Activated CD4-positive, alpha-beta T cell treated with anti-CD3 and anti-CD28 coated beads, Interleukin-2, amount 50 U/mL, for 16 hours (primary cell): ENCODE measurements at regions not wholly inside any gene's neighbourhood (a gene's known extent, or its start where the extent isn't known, plus 50 kb on each side); places are given as distances from the start of the nearest gene placed in this dataset.
"Not testable (repeated sequence)": the region's sequence is repeated elsewhere in the genome, so short reads cannot be mapped to it uniquely, and the experiment has no call there.

ENCODE experiments used
- DNase-seq: peaks from one replicate; pipeline ENCODE4 v3.0.0-alpha.2; 2020

DNA sequence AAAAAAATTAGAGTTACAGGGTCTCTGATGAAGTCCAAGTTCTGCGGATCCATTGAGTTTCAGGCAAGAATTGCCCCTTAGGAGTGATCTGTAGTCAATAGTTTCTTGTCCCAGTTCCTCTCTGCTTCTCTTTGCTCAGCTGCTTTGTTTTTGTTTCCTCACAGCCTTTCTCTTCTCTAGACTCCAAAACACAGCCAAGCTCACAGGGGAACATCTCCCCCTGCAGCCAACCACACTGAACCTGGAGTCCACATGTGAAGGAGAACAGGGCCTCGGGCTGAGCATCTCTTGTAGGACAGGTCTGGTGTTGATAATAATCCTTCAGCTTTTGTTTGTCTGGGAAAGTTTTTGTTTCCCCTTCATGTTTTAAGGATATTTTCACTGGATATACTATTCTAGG is 202.6 kb upstream of the ATP10A start:
- no peak for DNase-seq

DNA sequence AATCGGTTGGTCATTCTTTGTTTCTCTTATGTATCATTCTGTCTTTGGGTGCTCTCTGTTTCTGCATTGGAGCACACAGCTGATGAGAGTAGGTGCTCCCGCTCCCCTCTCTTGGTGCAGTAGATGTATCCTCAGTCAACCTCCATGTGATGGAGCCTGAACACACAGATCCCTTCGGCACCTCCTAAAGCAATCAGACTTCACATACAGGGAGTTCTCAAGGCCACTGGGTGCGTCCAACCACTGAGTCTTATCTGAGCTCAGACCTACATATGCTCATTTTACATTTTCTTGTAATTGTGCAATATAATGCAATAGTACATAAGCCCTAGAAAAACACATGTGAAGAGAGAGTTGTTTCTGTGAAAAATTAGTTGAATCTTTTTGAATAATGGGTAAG is 198.1 kb upstream of the ATP10A start:
- DNase-seq = no peak

DNA sequence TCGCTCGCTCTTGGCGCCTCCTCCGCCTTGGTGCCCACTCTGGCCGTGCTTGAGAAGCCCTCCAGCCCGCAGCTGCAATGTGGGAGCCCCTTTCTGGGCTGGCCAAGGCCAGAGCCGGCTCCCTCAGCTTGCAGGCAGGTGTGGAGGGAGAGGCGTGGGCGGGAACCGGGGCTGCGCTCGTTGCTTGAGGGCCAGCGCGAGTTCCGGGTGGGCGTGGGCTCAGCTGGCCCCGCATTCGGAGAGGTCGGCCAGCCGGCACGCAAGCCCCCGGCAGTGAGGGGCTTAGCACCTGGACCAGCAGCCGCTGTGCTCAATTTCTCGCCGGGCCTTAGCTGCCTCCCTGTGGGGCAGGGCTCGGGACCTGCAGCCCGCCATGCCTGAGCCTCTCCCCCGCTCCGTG is 193.6 kb upstream of the ATP10A start:
- DNase-seq = not testable (repeated sequence)

DNA sequence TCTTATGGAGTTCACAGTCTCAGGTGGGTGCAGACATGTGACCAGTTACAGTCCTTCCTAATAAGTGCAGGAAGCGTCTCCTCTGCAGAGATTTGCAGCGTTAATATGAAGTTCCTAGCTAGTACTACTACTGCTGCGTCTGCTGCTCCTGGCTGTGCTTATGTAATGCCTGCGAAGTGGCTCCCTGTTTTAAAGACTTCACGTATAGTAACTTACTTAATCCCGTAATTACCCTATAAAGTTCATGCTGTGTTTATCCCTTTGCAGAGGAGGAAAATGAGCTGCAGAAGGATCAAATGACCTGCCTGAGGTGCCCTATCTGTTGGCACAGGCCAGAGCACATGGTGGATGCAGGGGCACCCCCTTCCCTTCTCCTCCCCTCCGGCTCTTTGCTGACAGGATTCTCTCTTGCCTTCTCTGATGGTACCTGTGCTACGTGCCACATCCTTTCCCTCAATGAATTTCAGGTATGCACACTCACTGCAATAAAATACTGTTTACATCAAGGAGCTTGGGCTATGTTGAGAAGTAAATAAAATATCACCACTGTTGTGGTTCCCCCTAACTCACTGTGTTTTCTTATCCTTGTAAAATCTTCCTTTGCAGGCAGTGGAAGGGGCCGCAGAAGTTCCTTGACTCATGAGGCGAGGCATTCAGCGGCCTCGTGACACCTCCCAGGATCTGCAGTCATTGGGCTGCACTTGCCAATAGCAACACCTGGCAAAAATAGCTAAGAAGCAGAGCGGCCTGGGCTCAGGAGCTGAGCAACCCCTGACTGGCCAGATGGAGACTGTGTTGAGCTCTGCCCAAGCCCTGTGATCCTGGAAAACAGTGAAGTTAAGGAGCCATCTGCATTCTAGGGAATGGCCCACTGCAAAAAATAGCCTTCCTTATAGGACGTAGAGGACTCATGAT is 188.9 kb upstream of the ATP10A start:
- no peak for DNase-seq

DNA sequence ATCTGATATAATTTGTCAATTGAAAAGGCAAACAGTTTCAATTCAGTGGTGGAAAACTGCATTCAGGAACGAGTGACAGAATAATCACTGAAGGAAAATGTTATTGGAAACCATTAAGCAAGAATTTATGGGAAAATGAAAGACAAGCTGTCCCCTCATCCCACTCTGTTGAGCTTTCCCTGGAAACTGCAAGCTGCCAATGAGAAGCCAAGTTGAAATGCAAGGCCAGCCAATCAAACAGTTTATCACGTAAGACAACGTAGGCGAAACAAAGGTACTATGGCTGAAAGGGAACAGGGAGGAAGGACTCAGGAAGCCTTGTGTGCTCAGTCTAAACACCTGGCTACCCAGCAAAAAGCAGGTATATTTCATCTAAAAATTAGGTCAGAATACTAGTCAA is 187.9 kb upstream of the ATP10A start:
- no peak for DNase-seq

DNA sequence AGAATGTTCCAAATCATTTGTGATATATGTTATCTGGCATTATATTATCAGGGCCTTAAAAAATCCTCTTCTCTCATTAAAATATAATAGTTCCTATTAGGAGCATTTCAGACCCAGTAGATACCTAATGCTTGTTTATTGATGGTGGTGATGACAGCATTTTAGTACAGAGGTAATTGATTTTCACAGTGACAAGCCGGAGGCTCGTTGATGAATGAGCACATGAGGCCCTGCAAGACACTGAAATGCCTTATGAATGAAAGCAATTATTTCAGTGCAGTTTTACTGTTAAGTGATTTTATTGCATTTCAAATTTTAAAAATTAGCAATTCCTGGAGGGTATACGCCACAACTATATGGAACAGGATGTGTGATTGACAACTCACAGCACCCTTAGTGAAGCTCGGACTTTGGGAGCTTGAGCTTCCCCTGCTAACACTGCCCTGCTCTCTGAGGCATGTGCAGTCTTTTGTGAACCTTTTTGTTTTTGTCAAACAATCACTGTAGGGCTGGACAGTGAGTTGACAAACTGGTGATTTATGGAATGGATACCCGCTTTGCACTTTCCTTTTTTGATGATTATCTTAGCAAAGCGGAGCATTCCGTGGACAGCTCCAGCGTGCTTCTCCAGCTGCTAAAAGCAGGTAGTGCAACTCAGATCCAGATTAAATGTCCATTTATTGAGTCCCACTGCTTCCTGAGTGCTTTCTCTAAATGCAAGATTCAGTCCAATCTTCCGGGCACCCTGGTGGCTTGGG is 187.0 kb upstream of the ATP10A start:
- DNase-seq = no peak

DNA sequence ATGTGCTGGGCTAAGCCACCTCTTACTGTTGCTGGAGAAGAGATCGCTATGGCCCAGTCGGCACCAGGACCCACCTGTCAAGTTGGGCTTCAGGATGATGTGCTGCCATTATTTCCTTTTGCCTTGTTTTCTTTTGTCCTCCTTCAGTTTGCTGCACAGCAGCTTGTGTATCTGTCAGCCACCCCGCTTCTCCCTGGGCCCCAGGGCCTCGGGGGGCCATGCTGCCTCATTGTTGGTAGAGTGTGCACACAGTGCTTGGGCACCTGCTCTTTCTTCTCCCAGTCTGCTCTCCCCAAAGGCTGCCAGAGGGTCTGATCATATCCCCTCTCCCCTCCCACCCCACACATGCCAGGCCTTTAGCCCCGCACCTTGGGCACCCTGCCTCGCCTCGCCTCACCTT is 185.5 kb upstream of the ATP10A start:
- no peak for DNase-seq

DNA sequence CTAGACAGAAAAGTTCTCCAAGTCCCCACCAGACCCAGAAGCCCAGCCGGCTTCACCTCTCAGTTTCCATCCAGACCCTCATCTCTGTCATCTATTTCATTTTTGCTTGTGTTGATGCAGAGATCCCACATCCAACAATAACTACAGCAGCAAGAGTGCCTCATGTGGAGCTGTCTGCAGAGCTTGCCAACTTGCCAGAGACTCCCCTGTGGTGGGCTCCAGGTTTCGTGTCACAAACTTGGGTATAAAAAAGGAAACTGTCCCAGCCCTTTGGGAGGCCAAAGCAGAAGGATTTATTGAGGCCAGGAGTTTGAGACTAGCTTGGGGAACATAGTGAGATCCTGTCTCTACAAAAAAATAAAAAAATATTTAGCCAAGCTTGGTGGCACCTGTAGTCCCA is 182.4 kb upstream of the ATP10A start:
- DNase-seq = no peak

DNA sequence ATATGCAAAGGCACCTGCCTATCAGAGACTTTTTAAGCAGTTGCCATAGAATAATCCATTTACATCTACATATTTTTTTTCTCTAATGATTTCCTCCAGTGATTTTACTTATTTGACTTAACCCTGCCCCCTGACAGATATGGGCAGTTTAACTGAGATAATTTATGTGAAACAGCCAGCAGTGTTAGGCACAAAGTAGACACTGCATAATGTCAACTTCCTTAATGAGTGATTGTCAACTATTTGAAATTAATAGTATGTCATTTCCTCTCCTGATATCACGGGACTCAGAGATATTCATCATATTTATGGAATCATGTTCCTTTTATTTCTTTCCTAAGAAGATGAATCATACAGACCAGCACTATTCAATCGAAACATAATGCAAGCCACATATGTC is 179.9 kb upstream of the ATP10A start:
- no peak for DNase-seq

DNA sequence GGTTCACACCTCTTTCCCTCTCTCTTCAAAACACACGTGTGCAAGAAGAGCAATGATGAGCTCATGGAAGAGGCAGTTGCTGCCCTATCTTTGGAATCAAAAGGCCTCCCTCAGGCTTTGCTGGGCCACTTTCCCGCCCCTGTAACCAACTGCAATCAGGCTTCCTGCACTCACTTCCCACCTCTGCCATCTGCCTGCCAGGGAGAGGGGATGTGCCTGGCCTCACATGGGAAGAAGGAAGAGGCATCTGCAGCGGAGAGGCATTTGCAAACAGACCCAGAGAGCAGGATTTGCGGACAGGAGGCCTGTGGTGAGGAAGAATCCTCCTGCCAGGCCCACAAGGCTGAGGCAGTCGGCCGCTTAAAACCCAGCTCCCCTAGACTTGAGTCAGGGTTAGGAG is 175.6 kb upstream of the ATP10A start:
- DNase-seq = no peak

DNA sequence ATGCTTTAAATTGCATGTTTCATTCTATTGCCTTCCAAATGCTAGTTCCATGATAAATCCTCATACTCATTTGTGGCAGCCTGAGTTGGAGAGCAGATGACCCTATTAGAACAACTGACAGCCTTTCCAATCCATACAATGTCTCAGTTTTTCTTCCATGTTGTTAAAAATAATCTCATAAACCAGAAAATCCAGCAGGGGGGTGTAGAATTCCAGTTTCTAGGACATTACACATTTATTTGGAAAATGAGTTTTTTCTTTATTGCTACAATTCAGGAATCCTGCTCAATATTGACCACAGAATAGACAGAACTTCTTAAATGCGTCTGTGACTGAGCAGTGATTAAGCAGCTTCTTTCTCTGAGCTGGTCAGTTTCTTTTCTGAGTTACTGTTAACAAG is 174.2 kb upstream of the ATP10A start:
- DNase-seq = no peak

DNA sequence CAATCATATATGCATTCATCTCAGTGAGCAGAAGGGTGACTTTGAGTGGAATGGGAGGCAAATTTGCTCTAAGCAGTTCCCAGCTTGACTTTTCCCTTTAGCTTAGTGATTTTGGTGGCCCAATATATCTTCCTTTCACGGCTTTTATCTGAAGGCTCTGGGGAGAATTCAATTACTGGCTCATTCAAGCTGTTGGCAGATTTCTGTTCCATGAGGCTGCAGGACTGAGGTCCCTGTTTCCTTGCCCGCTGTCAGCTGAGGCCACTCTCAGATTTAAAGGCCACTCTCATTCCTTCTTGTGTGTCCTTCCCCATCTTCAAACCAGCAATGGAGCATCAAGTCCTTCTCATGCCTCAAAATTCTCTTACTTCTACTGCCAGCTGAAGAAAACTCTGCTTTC is 170.4 kb upstream of the ATP10A start:
- no peak for DNase-seq

DNA sequence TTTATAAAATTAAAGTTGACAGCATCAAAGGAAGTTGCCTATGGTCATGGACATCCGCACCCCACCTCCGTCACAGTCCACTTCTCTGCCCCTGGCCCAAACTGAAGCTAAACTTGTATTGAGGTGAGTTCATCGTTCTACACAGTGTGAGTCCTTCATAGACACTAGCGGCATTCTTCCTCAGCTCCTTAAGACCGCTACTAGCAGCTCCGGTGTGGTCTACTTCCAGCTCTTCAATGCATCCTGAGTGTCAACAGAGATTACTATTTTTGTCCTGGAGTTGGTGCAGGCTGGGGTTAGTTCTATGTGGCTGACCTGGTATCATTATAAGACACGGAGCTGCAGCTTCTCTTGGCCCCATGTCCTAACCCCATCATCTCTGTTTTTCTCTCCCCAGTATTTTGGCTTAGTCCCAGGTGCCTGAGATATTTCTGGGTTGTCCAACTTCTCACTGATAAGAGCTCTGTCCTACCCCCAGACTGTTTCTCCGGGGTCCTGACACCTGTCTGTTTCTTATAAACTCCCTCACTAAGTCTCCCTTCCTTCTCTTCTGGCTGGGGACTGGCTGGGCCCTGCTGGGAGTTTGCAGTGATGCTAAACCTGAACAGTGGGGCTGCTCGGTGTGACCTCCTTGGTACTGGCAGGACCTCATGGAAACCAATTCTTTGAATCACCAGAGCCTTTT is 169.2 kb upstream of the ATP10A start:
- DNase-seq = no peak

DNA sequence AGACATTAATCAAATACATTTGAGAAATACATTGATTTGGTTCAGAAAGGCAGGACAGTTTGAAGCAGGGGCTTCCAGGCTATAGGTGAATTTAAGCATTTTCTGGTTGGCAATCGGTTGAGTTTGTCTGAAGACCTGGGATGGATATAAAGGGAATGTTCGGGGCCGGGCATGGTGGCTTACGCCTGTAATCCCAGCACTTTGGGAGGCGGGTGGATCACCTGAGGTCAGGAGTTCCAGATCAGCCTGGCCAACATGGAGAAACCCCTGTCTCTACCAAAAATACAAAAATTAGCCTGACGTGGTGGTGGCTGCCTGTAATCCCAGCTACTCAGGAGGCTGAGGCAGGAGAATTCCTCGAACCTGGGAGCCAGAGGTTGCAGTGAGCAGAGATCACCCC is 166.5 kb upstream of the ATP10A start:
- not testable (repeated sequence) for DNase-seq

DNA sequence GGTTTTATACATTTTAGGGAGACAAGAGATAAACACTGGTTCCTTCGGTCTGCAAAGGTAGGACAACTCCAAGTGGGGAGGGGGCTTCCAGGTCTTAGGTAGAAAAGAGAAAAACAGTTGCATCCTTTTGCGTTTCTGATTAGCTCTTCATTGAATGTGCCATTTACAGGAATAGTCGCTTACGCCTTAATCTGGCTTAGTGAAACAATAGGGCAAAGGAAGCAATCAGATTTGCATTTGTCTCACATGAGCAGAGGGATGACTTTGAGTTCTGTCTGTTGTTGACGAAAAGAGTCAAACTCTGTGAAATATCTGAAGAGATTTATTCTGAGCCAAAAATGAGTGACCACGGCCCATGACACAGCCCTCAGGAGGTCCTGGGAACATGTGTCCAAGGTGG is 166.0 kb upstream of the ATP10A start:
- DNase-seq = no peak

DNA sequence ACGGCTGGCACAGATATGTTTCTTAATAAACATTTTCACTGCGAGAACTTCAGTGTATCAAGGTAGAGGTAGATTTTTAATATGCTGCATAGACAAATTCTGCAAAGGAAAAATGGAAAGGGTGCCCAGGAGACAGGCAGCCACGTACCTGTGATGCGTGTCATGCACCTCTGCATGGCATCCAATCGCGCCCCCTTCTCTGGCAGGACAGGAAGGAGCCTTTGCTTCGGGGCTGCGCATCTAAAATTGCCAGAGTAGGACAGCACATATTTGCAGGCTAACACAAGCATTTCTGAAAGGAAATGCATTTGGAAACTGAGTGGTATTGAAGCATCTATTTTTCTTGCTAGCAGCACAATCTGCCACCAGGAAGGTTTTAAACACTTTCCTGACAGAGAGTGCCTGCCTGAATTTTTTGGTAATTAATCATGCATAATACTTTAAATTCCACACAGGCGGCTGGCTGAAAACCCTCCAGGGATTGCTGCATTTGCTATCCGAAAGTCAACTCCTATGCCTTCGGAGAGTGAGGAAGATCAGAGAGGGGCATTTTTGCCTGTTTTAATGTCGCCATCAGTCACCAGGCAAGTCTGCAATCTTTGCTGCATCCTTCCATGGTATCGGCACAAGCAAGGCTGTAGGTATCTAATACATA is 165.1 kb upstream of the ATP10A start:
- no peak for DNase-seq

DNA sequence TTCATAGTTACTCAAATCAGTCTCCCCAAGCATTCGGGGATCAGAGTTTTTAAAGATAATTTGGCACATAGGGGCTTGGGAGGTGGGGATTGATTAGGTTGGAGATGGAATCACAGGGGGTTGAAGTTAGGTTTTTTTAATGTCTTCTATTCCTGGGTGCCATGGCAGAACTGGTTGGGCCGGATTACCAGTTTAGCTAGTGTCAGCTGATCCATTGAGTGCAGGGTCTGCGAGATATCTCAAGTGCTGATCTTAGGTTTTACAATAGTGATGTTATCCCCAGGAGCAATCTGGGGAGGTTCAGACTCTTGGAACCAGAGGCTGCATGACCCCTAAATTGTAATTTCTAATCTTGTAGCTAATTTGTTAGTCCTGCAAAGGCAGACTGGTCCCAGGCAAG is 163.5 kb upstream of the ATP10A start:
- not testable (repeated sequence) for DNase-seq

DNA sequence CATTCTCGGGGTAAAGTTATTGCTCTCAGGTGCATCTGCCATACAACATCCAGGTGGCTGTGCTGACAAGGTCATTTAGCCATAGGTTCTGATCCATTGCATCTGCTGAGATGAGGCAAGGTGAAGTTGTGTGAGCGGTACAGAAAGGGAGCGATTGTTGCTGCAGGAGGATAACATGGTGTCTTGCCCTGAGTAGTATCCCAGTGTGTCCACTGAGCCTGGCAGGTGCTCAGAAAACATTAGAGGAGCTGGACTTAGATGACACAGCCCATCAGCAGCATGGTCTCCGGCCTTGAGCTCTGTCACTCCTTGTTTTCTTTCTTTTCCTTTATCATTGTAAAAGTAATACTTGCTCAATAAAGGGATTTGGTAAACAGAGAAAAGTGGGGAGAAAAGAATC is 161.1 kb upstream of the ATP10A start:
- DNase-seq = no peak

DNA sequence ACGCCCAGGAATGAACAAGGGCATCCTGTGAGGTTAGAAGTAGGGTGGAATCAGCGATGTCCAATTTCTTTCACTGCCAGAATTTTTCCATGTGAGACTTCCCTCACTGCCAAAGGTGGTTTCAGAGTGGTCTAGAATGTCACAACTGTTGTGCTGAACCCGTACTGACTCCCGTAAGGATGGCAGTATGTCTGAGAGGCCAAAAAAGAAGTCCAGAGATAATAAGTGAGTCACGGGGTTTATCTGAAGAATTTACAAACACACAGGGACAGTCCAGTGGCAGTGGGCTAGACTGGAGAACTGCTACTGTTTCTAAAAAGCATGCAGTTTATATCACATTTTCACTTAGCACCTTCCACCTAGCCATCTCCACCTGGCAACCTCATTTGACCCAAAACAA is 160.6 kb upstream of the ATP10A start:
- no peak for DNase-seq

DNA sequence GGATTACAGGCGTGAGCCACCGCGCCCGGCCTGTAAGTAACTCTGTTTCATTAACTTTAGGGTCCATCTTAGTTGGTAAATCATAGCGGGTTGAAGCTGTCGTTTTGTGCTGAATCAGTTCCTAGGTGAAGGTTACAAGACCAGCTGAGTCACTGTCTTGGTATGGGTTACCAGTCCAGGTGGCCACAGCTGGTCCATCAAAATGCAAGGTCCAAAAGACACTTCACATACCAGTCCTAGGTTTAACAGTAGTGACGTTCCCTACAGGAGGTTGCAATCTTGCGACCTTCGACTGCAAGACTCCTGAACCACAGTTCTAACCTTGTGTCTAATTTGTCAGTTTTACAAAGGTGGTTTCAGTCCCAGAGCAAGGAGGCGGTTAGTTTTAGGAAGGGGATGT is 160.1 kb upstream of the ATP10A start:
- DNase-seq = no peak

DNA sequence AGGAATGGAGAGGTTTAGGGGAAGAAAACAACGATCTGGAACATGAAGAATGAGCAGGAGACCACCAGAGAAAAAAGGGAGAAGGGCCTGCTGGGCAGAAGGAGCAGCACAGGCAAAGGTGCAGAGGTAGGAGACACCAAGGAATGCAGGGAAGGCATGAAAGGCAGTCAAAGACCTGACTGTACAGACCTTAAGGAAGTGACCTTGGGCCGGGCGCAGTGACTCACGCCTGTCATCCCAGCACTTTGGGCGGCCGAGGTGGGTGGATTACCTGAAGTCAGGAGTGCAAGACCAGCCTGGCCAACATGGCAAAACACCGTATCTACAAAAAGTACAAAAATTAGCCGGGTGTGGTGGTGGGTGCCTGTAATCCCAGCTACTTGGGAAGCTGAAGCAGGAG is 157.7 kb upstream of the ATP10A start:
- no peak for DNase-seq

DNA sequence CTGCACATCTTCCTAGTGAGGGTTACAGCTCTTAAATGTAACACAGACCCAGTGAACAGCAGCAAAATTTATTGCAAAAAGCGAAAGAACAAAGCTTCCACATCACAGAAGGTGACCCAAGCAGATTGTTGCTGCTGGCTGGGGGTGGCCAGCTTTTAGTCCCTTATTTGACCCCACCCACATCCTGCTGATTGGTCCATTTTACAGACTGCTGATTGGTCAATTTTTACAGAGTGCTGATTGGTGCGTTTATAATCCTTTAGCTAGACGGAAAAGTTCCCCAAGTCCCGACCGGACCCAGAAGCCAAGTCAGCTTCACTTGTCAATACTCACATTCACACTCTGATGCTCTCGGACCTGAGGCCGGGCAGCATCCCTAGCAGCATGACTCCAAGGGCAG is 154.5 kb upstream of the ATP10A start:
- DNase-seq = no peak

DNA sequence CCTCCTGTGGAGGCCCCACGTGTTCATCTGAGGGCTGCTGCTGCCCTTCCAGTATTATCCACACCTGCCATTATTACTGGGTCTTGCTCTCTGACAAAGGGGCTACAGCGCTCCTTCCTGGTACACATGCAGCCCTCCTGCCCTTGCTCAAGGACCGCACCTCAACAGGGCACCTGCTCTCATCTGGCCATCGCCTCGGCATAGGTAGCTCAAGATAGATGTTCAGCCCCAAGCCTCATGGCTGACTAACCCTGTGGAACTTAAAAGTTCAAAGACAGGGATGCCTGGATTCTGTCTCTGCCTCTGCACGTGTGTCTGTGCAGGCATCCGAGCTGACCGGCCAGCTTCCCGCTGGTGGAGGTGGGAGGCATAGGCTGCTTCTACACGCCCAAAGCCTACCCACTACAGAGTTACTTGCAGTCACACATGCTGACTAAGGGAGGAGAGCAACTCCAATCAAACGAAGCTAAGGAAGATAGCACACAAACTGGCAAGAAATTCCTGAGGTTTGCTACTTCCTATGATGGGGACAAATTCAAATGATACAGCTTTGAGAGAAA is 152.5 kb upstream of the ATP10A start:
- no peak for DNase-seq
